ENCODE measurements at regions not wholly inside any gene's neighbourhood (a gene's known extent, or its start where the extent isn't known, plus 50 kb on each side); places are given as distances from the start of the nearest gene placed in this dataset.

DNA sequence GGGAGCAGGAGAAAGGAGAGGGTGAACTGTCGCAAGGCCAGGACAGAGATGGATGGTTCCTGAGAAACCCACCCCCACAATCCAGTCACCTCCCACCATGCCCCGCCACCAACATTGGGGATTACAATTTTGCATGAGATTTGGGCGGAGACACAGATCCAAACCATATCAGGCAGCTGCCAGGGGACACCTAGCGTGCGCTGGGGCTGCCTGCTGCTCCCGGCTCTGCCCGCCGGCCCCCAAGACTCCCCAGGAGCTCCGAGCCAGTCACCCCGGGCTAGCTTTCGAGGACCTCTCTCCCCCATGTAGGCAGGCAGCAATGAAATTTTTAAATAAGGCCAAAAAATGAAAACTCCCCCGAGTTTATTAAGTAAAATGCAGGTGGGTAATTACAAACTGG lies 111.7 kb downstream of the UNCX start:
- WGBS (ENCODE audit: extremely low coverage, insufficient coverage, insufficient read length), result no CpG with 5 or more reads among the region's 12 CpGs

DNA sequence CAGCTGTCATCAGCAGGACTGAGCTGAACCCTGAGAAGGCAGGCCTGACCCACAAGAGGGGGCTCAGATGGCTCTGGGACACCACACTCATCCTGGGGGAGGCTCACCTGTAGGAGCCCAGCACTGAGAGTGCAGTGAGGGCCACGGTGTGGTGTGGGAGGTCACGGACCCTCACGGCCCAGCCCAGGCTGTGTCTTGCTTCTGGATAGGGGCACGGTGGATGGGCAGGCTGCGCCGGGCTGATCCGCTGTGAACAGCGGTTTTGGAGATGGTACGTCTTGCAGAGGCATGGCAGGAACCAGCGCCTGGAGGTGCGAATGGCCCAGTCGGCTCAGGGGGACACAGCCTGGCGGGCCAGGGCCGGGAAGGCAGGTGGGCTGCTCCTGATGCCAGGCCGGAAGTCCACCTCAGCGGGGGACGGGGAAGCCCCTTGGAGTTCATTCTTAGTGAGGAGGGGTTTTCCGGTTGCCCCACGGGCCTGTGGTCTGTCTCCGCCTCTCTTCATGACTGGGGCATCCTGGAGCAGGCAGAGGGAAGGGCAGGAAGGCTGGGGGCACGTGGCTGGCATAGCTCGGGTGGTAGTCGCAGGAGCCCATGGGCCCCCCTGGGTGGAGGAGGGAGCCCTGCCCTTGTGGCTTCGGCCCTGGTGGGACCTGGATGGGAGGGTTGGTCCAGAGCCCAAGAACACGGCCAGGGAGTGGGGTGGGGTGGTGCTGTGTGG lies 112.5 kb downstream of the UNCX start:
- H4K8ac ChIP-seq (ENCODE audit: low read depth, low read length), result no peak overlapping the region
- no peak overlapping the region for H3K23ac ChIP-seq (ENCODE audit: low read length)
- no peak overlapping the region for H3K9ac ChIP-seq (ENCODE audit: low read length)
- no peak overlapping the region for H3K18ac ChIP-seq (ENCODE audit: low read length)
- no peak overlapping the region for H2BK12ac ChIP-seq (ENCODE audit: low read length)
- H3K36me3 ChIP-seq (ENCODE audit: control insufficient read depth in 1 of 2, insufficient read depth in 2 of 2, low read length in 2 of 2), result no peaks in the 10 kb centered on the region
- no peak overlapping the region for H3K27ac ChIP-seq (ENCODE audit: low read depth, low read length)
- H2AFZ ChIP-seq (ENCODE audit: insufficient read depth, low read length, poor library complexity), result no peak overlapping the region
- no peak overlapping the region for H3K4me3 ChIP-seq (ENCODE audit: low read depth, low read length)
- no peaks in the 10 kb centered on the region for H3K79me2 ChIP-seq (ENCODE audit: control insufficient read depth, insufficient read depth, low read length, poor library complexity)
- no peak overlapping the region for H3K4me2 ChIP-seq (ENCODE audit: low read length)
- no peak overlapping the region for H3K4ac ChIP-seq (ENCODE audit: low read depth, low read length)
- H3K27me3 ChIP-seq (ENCODE audit: insufficient read depth, low read length), result no peaks in the 10 kb centered on the region
- no peak overlapping the region for H2BK5ac ChIP-seq (ENCODE audit: low read depth, low read length, poor library complexity)
- no peak overlapping the region for H4K12ac ChIP-seq (ENCODE audit: low read depth, low read length)
- no peaks in the 10 kb centered on the region for H3K4me1 ChIP-seq (ENCODE audit: control insufficient read depth in 1 of 2, insufficient read depth in 2 of 2, low read length in 2 of 2)
- no peak overlapping the region for H4K91ac ChIP-seq (ENCODE audit: low read depth, low read length)
- H2AK5ac ChIP-seq (ENCODE audit: low read length), result no peak overlapping the region
- no peak overlapping the region for H3K14ac ChIP-seq (ENCODE audit: low read length)
- H3K9me3 ChIP-seq (ENCODE audit: insufficient read depth, low read depth, low read length), result peaks cover 4% of the 10 kb centered on the region
- WGBS (ENCODE audit: extremely low coverage, insufficient coverage, insufficient read length), result no CpG with 5 or more reads among the region's 25 CpGs
- DNase-seq, result no peak
- H2BK120ac ChIP-seq (ENCODE audit: insufficient read depth, low read length, poor library complexity), result no peak overlapping the region
- no peaks in the 10 kb centered on the region for H3K79me1 ChIP-seq (ENCODE audit: low read length)

More for the DNA sequence above, 111.7 kb downstream of the UNCX start:
- DNase-seq, result no peak
- H2BK12ac ChIP-seq (ENCODE audit: low read length), result no peak overlapping the region
- H3K27me3 ChIP-seq (ENCODE audit: insufficient read depth, low read length), result no peaks in the 10 kb centered on the region
- no peak overlapping the region for H2BK120ac ChIP-seq (ENCODE audit: insufficient read depth, low read length, poor library complexity)
- H2AK5ac ChIP-seq (ENCODE audit: low read length), result no peak overlapping the region
- H3K79me1 ChIP-seq (ENCODE audit: low read length), result no peaks in the 10 kb centered on the region
- H3K4me3 ChIP-seq (ENCODE audit: low read depth, low read length), result no peak overlapping the region
- H3K4ac ChIP-seq (ENCODE audit: low read depth, low read length), result no peak overlapping the region
- H3K79me2 ChIP-seq (ENCODE audit: control insufficient read depth, insufficient read depth, low read length, poor library complexity), result no peaks in the 10 kb centered on the region
- no peak overlapping the region for H3K9ac ChIP-seq (ENCODE audit: low read length)
- no peak overlapping the region for H3K27ac ChIP-seq (ENCODE audit: low read depth, low read length)
- H3K18ac ChIP-seq (ENCODE audit: low read length), result no peak overlapping the region
- no peak overlapping the region for H3K23ac ChIP-seq (ENCODE audit: low read length)
- no peak overlapping the region for H4K12ac ChIP-seq (ENCODE audit: low read depth, low read length)
- no peak overlapping the region for H3K14ac ChIP-seq (ENCODE audit: low read length)
- no peaks in the 10 kb centered on the region for H3K36me3 ChIP-seq (ENCODE audit: control insufficient read depth in 1 of 2, insufficient read depth in 2 of 2, low read length in 2 of 2)
- H4K8ac ChIP-seq (ENCODE audit: low read depth, low read length), result no peak overlapping the region
- H4K91ac ChIP-seq (ENCODE audit: low read depth, low read length), result no peak overlapping the region
- H3K4me2 ChIP-seq (ENCODE audit: low read length), result no peak overlapping the region
- H3K9me3 ChIP-seq (ENCODE audit: insufficient read depth, low read depth, low read length), result peaks cover 3% of the 10 kb centered on the region
- H2AFZ ChIP-seq (ENCODE audit: insufficient read depth, low read length, poor library complexity), result no peak overlapping the region
- no peaks in the 10 kb centered on the region for H3K4me1 ChIP-seq (ENCODE audit: control insufficient read depth in 1 of 2, insufficient read depth in 2 of 2, low read length in 2 of 2)
- H2BK5ac ChIP-seq (ENCODE audit: low read depth, low read length, poor library complexity), result no peak overlapping the region

DNA sequence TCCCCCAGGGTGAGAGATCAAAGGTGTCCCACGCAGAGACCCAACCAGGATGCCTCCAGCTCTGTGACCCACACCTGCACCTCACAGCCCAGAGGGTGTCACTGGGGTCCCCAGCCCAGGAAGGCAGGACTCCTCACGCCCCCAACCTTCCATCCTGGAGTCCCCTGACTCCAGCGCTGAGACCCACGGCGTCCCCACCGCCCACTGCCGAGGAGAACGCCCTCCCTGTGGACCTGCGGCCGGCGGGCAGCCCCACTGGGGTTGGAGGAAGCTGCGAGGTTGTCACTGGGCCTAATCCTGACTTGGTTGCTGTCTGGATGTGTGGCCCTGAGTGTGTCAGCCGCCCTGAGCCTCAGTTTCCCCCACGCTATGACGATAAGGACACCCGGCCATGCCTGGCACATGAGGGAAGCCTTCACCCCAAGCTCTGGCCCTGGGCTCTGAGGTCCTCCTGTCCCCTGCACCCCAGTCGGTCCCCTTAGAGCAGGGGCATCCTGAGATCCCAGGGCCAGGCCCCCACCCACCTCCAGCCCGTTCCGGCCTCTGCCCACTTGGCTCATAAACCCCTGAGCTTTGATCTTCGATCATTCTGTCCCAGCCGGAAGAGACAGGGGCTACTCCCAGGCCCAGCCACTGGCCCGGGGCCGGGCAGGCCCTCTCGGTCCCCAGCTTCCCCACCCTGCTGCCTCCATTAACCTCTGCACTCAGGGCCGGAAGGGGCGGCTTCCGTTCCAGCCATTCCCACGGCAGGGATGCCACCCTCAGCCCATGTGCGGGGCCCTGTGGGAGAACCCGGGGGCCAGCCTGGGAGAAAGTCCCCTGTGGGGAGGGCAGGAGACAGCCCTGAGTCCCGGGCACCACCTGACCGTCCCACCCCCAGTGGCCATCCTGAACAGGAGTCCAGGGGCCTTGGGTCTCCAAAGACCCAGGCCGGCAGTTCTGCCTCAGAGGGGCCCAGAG lies 113.2 kb downstream of the MICALL2 start:
- H3K79me1 ChIP-seq (ENCODE audit: low read length), result no peaks in the 10 kb centered on the region
- no peak overlapping the region for H3K27ac ChIP-seq (ENCODE audit: low read depth, low read length)
- no peak overlapping the region for H2BK5ac ChIP-seq (ENCODE audit: low read depth, low read length, poor library complexity)
- H2BK120ac ChIP-seq (ENCODE audit: insufficient read depth, low read length, poor library complexity), result no peak overlapping the region
- H3K14ac ChIP-seq (ENCODE audit: low read length), result no peak overlapping the region
- no peaks in the 10 kb centered on the region for H3K79me2 ChIP-seq (ENCODE audit: control insufficient read depth, insufficient read depth, low read length, poor library complexity)
- no peak overlapping the region for H3K18ac ChIP-seq (ENCODE audit: low read length)
- no peaks in the 10 kb centered on the region for H3K36me3 ChIP-seq (ENCODE audit: control insufficient read depth in 1 of 2, insufficient read depth in 2 of 2, low read length in 2 of 2)
- H4K12ac ChIP-seq (ENCODE audit: low read depth, low read length), result no peak overlapping the region
- no peak overlapping the region for H2BK12ac ChIP-seq (ENCODE audit: low read length)
- H3K4me2 ChIP-seq (ENCODE audit: low read length), result no peak overlapping the region
- WGBS (ENCODE audit: extremely low coverage, insufficient coverage, insufficient read length), result no CpG with 5 or more reads among the region's 33 CpGs
- no peak for DNase-seq
- no peak overlapping the region for H3K4ac ChIP-seq (ENCODE audit: low read depth, low read length)
- no peaks in the 10 kb centered on the region for H3K4me1 ChIP-seq (ENCODE audit: control insufficient read depth in 1 of 2, insufficient read depth in 2 of 2, low read length in 2 of 2)
- H2AK5ac ChIP-seq (ENCODE audit: low read length), result no peak overlapping the region
- no peak overlapping the region for H4K8ac ChIP-seq (ENCODE audit: low read depth, low read length)
- peaks cover 4% of the 10 kb centered on the region for H3K9me3 ChIP-seq (ENCODE audit: insufficient read depth, low read depth, low read length)
- no peak overlapping the region for H2AFZ ChIP-seq (ENCODE audit: insufficient read depth, low read length, poor library complexity)
- no peak overlapping the region for H4K91ac ChIP-seq (ENCODE audit: low read depth, low read length)
- no peak overlapping the region for H3K23ac ChIP-seq (ENCODE audit: low read length)
- H3K27me3 ChIP-seq (ENCODE audit: insufficient read depth, low read length), result no peaks in the 10 kb centered on the region
- no peak overlapping the region for H3K4me3 ChIP-seq (ENCODE audit: low read depth, low read length)
- no peak overlapping the region for H3K9ac ChIP-seq (ENCODE audit: low read length)

DNA sequence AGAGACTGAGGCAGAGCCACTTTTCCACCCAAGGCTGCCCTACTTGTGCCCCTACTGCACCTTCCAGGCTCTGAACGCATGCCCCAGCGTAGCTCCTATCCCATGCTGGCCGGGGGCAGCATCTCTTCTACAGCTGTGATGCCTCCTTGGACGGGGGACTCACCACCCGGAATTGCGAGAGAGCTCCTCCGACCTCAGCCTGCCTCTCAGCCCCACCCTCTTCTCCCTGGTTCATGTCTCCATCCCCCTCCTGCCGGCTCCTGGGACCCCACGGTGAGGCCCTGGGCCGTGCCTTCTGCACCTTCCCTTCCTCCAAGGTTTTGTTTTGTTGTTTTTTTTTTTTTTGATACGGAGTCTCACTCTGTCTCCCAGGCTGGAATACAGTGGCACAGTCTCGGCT lies 112.4 kb downstream of the MICALL2 start:
- WGBS (ENCODE audit: extremely low coverage, insufficient coverage, insufficient read length), result no CpG with 5 or more reads among the region's 12 CpGs
- H4K8ac ChIP-seq (ENCODE audit: low read depth, low read length), result no peak overlapping the region
- no peak overlapping the region for H3K4me2 ChIP-seq (ENCODE audit: low read length)
- H3K4me3 ChIP-seq (ENCODE audit: low read depth, low read length), result no peak overlapping the region
- no peak overlapping the region for H3K14ac ChIP-seq (ENCODE audit: low read length)
- H3K4ac ChIP-seq (ENCODE audit: low read depth, low read length), result no peak overlapping the region
- H2BK5ac ChIP-seq (ENCODE audit: low read depth, low read length, poor library complexity), result no peak overlapping the region
- H3K27me3 ChIP-seq (ENCODE audit: insufficient read depth, low read length), result no peaks in the 10 kb centered on the region
- H2BK120ac ChIP-seq (ENCODE audit: insufficient read depth, low read length, poor library complexity), result no peak overlapping the region
- H2BK12ac ChIP-seq (ENCODE audit: low read length), result no peak overlapping the region
- no peaks in the 10 kb centered on the region for H3K79me1 ChIP-seq (ENCODE audit: low read length)
- no peak overlapping the region for H2AK5ac ChIP-seq (ENCODE audit: low read length)
- no peak for DNase-seq
- peaks cover 4% of the 10 kb centered on the region for H3K9me3 ChIP-seq (ENCODE audit: insufficient read depth, low read depth, low read length)
- no peaks in the 10 kb centered on the region for H3K79me2 ChIP-seq (ENCODE audit: control insufficient read depth, insufficient read depth, low read length, poor library complexity)
- no peak overlapping the region for H4K12ac ChIP-seq (ENCODE audit: low read depth, low read length)
- no peak overlapping the region for H4K91ac ChIP-seq (ENCODE audit: low read depth, low read length)
- H3K27ac ChIP-seq (ENCODE audit: low read depth, low read length), result no peak overlapping the region
- no peak overlapping the region for H3K18ac ChIP-seq (ENCODE audit: low read length)
- H3K4me1 ChIP-seq (ENCODE audit: control insufficient read depth in 1 of 2, insufficient read depth in 2 of 2, low read length in 2 of 2), result no peaks in the 10 kb centered on the region
- no peak overlapping the region for H3K9ac ChIP-seq (ENCODE audit: low read length)
- no peaks in the 10 kb centered on the region for H3K36me3 ChIP-seq (ENCODE audit: control insufficient read depth in 1 of 2, insufficient read depth in 2 of 2, low read length in 2 of 2)
- no peak overlapping the region for H2AFZ ChIP-seq (ENCODE audit: insufficient read depth, low read length, poor library complexity)
- H3K23ac ChIP-seq (ENCODE audit: low read length), result no peak overlapping the region

Data from trophoblast cell (in vitro differentiated cells and primary cell).